Endodermal cell (in vitro differentiated cells): ENCODE measurements at regions not wholly inside any gene's neighbourhood (a gene's known extent, or its start where the extent isn't known, plus 50 kb on each side); places are given as distances from the start of the nearest gene placed in this dataset.
A peak's percentile ranks its signal among the peaks of the same experiment; 100 is the strongest.
"Not testable (repeated sequence)": the region's sequence is repeated elsewhere in the genome, so short reads cannot be mapped to it uniquely, and the experiment has no call there.

Experiments used
- DNase-seq: peaks from one replicate; pipeline ENCODE4 v3.0.0-alpha.2; 2017
- H3K27ac ChIP-seq: 2 replicates; pipeline ENCODE4 v1.5.1; 2013; ENCODE audit warnings: mild to moderate bottlenecking, low read depth, low read length, moderate library complexity
- H3K27me3 ChIP-seq: 2 replicates; pipeline ENCODE4 v1.6.1; 2013; ENCODE audit warnings: mild to moderate bottlenecking, low read length, moderate library complexity; ENCODE audit not compliant: insufficient read depth, control insufficient read depth, poor library complexity, severe bottlenecking
- H3K36me3 ChIP-seq: 2 replicates; pipeline ENCODE4 v1.7.0; 2013; ENCODE audit warnings: mild to moderate bottlenecking, low read length, moderate library complexity; ENCODE audit not compliant: control insufficient read depth, insufficient read depth
- H3K4me1 ChIP-seq: one replicate; pipeline ENCODE4 v1.7.0; 2013; ENCODE audit warnings: low read length; ENCODE audit not compliant: control insufficient read depth, insufficient read depth
- H3K4me3 ChIP-seq: 2 replicates; pipeline ENCODE4 v1.5.1; 2013; ENCODE audit warnings: mild to moderate bottlenecking, low read length, moderate library complexity
- H3K9ac ChIP-seq: 2 replicates; pipeline ENCODE4 v1.6.1; 2013; ENCODE audit warnings: mild to moderate bottlenecking, low read length, moderate library complexity; ENCODE audit not compliant: poor library complexity, severe bottlenecking; ENCODE audit errors: extremely low read depth
- H3K9me3 ChIP-seq: 2 replicates; pipeline ENCODE4 v1.6.1; 2013; ENCODE audit warnings: mild to moderate bottlenecking, low read length, moderate library complexity; ENCODE audit not compliant: control insufficient read depth
- H3K27ac Mint-ChIP-seq: 2 replicates; pipeline ENCODE4 v1.8.0; 2020; ENCODE audit warnings: mixed read lengths
- H3K27me3 Mint-ChIP-seq: 2 replicates; pipeline ENCODE4 v1.8.0; 2021; ENCODE audit warnings: mild to moderate bottlenecking, mixed read lengths; ENCODE audit not compliant: insufficient read depth
- H3K36me3 Mint-ChIP-seq: 2 replicates; pipeline ENCODE4 v1.8.0; 2020; ENCODE audit warnings: low read depth, mixed read lengths
- H3K4me1 Mint-ChIP-seq: 2 replicates; pipeline ENCODE4 v1.8.0; 2020; ENCODE audit warnings: mixed read lengths
- H3K4me3 Mint-ChIP-seq: 2 replicates; pipeline ENCODE4 v1.8.0; 2020; ENCODE audit warnings: mild to moderate bottlenecking, moderate library complexity, mixed read lengths
- H3K9me3 Mint-ChIP-seq: 2 replicates; pipeline ENCODE4 v1.8.0; 2020; ENCODE audit warnings: mild to moderate bottlenecking, mixed read lengths
- CTCF ChIP-seq: fragments of 200-600 bp; sonication (generic); conservative IDR thresholded peaks from 2 replicates; pipeline ENCODE4 v1.5.0; 2021; ENCODE audit warnings: antibody characterized with exemption, mild to moderate bottlenecking
- WGBS, 2 experiments: methylation state at CpG; one replicate each; pipeline versions ENCODE4 v1.1.5 to v1.1.7; 2013; ENCODE audit warnings: missing lambda C conversion rate in 2 of 2, mixed read lengths in 1 of 2; ENCODE audit not compliant: insufficient coverage in 1 of 2, insufficient read length in 1 of 2; 5-methylcytosine and 5-hydroxymethylcytosine counted together

- H3K27me3 Mint-ChIP-seq: no peaks in the 10 kb centered on the region
- no peak overlapping the region for H3K27ac ChIP-seq
- no peaks in the 10 kb centered on the region for H3K36me3 ChIP-seq
- no peak overlapping the region for H3K27ac Mint-ChIP-seq
- no peak overlapping the region for H3K4me3 ChIP-seq
- no peaks in the 10 kb centered on the region for H3K4me1 ChIP-seq
- no peaks in the 10 kb centered on the region for H3K36me3 Mint-ChIP-seq
- H3K9me3 ChIP-seq: peaks cover 18% of the 10 kb centered on the region
- H3K9ac ChIP-seq: no peak overlapping the region
- peaks cover 5% of the 10 kb centered on the region for H3K4me1 Mint-ChIP-seq
- peaks cover 14% of the 10 kb centered on the region for H3K9me3 Mint-ChIP-seq
- no peaks in the 10 kb centered on the region for H3K27me3 ChIP-seq
- TF ChIP-seq CTCF: peak; percentile 68
- 86 to 93% methylated on average over 2 to 6 of the region's 6 CpGs for WGBS, 2 experiments
- H3K4me3 Mint-ChIP-seq: no peak overlapping the region
- DNase-seq: no peak
These were observed 2133.0 kb downstream of the NCAM2 start for GRCh38 chr21:23131177-23131576.

- H3K27ac Mint-ChIP-seq: no peak overlapping the region
- Histone ChIP-seq H3K9me3 (peaks cover 68% of the 10 kb centered on the region), H3K4me1 (no peaks in the 10 kb centered on the region), H3K27ac (no peak overlapping the region), H3K4me3 (peak overlapping the region; percentile 27), H3K36me3 (no peaks in the 10 kb centered on the region), H3K27me3 (no peaks in the 10 kb centered on the region), H3K9ac (no peak overlapping the region)
- 86 to 88% methylated on average over 1 to 2 of the region's 2 CpGs for WGBS, 2 experiments
- no peaks in the 10 kb centered on the region for H3K4me1 Mint-ChIP-seq
- H3K36me3 Mint-ChIP-seq: no peaks in the 10 kb centered on the region
- peaks cover 37% of the 10 kb centered on the region for H3K9me3 Mint-ChIP-seq
- H3K4me3 Mint-ChIP-seq: no peak overlapping the region
- DNase-seq: no peak
- no peaks in the 10 kb centered on the region for H3K27me3 Mint-ChIP-seq
- TF ChIP-seq CTCF: no peak
These were observed 2140.6 kb downstream of the NCAM2 start for GRCh38 chr21:23138797-23139196.

- H3K4me3 ChIP-seq: no peak overlapping the region
- H3K36me3 Mint-ChIP-seq: no peaks in the 10 kb centered on the region
- DNase-seq: no peak
- H3K4me1 ChIP-seq: no peaks in the 10 kb centered on the region
- H3K27ac Mint-ChIP-seq: no peak overlapping the region
- no peaks in the 10 kb centered on the region for H3K9me3 Mint-ChIP-seq
- H3K4me1 Mint-ChIP-seq: no peaks in the 10 kb centered on the region
- H3K27me3 Mint-ChIP-seq: no peaks in the 10 kb centered on the region
- H3K36me3 ChIP-seq: no peaks in the 10 kb centered on the region
- TF ChIP-seq CTCF: peak; percentile 16
- H3K27ac ChIP-seq: no peak overlapping the region
- H3K9ac ChIP-seq: no peak overlapping the region
- H3K4me3 Mint-ChIP-seq: no peak overlapping the region
- WGBS, 2 experiments: 84% methylated on average over 1 of the region's 1 CpG; no CpG with 5 or more reads in 1 of the 2 experiments
- H3K9me3 ChIP-seq: no peaks in the 10 kb centered on the region
- H3K27me3 ChIP-seq: no peaks in the 10 kb centered on the region
These were observed 2153.9 kb downstream of the NCAM2 start for GRCh38 chr21:23152130-23152529.

GRCh38 chr21:23153842-23154241 is 2155.6 kb downstream of the NCAM2 start:
- WGBS, 2 experiments: 89 to 90% methylated on average over 1 to 3 of the region's 3 CpGs
- not testable (repeated sequence) for H3K4me1 ChIP-seq, H3K4me3 Mint-ChIP-seq, H3K9me3 ChIP-seq, H3K9me3 Mint-ChIP-seq, H3K27me3 Mint-ChIP-seq, H3K4me3 ChIP-seq, H3K27ac Mint-ChIP-seq, DNase-seq, H3K4me1 Mint-ChIP-seq, H3K36me3 Mint-ChIP-seq, H3K27ac ChIP-seq, H3K9ac ChIP-seq, H3K36me3 ChIP-seq, H3K27me3 ChIP-seq
